Glutamatergic neuron (in vitro differentiated cells): ENCODE measurements at regions not wholly inside any gene's neighbourhood (a gene's known extent, or its start where the extent isn't known, plus 50 kb on each side); places are given as distances from the start of the nearest gene placed in this dataset.

Experiments used
- DNase-seq: peaks from one replicate; pipeline ENCODE4 v3.0.0; 2022
- H3K27ac Mint-ChIP-seq: one replicate; pipeline ENCODE4 v1.8.0; 2020; ENCODE audit warnings: mild to moderate bottlenecking, mixed read lengths, inconsistent platforms; ENCODE audit not compliant: unreplicated experiment
- H3K27me3 Mint-ChIP-seq: one replicate; pipeline ENCODE4 v1.8.0; 2020; ENCODE audit warnings: mild to moderate bottlenecking, moderate library complexity, mixed read lengths, inconsistent platforms; ENCODE audit not compliant: unreplicated experiment
- H3K36me3 Mint-ChIP-seq: one replicate; pipeline ENCODE4 v1.8.0; 2020; ENCODE audit warnings: mild to moderate bottlenecking, mixed read lengths, inconsistent platforms; ENCODE audit not compliant: unreplicated experiment
- H3K4me1 Mint-ChIP-seq: one replicate; pipeline ENCODE4 v1.8.0; 2020; ENCODE audit warnings: mild to moderate bottlenecking, low read depth, mixed read lengths, inconsistent platforms; ENCODE audit not compliant: unreplicated experiment
- H3K4me3 Mint-ChIP-seq: one replicate; pipeline ENCODE4 v1.8.0; 2020; ENCODE audit warnings: mild to moderate bottlenecking, mixed read lengths, inconsistent platforms; ENCODE audit not compliant: unreplicated experiment
- H3K9me3 Mint-ChIP-seq: one replicate; pipeline ENCODE4 v1.8.0; 2020; ENCODE audit warnings: mild to moderate bottlenecking, moderate library complexity, mixed read lengths, inconsistent platforms; ENCODE audit not compliant: unreplicated experiment
- CTCF ChIP-seq: fragments of 200-600 bp; sonication (generic); IDR thresholded peaks from one replicate; pipeline ENCODE4 v1.5.0; 2021; ENCODE audit not compliant: partially characterized antibody, unreplicated experiment

GRCh38 chr18:78133729-78134128 is 845.9 kb upstream of the SALL3 start:
- Mint-ChIP-seq H3K27me3 (no peaks in the 10 kb centered on the region), H3K4me1 (peaks cover 4% of the 10 kb centered on the region), H3K9me3 (peaks cover 2% of the 10 kb centered on the region), H3K27ac (no peak overlapping the region), H3K36me3 (no peaks in the 10 kb centered on the region), H3K4me3 (no peak overlapping the region)
- DNase-seq: no peak
- no peak for TF ChIP-seq CTCF

GRCh38 chr18:78136986-78137385 is 842.6 kb upstream of the SALL3 start:
- Mint-ChIP-seq H3K4me1 (peaks cover 4% of the 10 kb centered on the region), H3K36me3 (no peaks in the 10 kb centered on the region), H3K4me3 (no peak overlapping the region), H3K9me3 (peaks cover 2% of the 10 kb centered on the region), H3K27me3 (no peaks in the 10 kb centered on the region), H3K27ac (no peak overlapping the region)
- TF ChIP-seq CTCF: no peak
- no peak for DNase-seq

GRCh38 chr18:78138983-78139496 is 840.6 kb upstream of the SALL3 start:
- H3K36me3 Mint-ChIP-seq: no peaks in the 10 kb centered on the region
- H3K4me1 Mint-ChIP-seq: peaks cover 4% of the 10 kb centered on the region
- no peak for TF ChIP-seq CTCF
- no peaks in the 10 kb centered on the region for H3K27me3 Mint-ChIP-seq
- DNase-seq: no peak
- no peak overlapping the region for H3K27ac Mint-ChIP-seq
- H3K9me3 Mint-ChIP-seq: peaks cover 2% of the 10 kb centered on the region
- no peak overlapping the region for H3K4me3 Mint-ChIP-seq

- no peak overlapping the region for H3K4me3 Mint-ChIP-seq
- H3K4me1 Mint-ChIP-seq: peaks cover 4% of the 10 kb centered on the region
- H3K27me3 Mint-ChIP-seq: no peaks in the 10 kb centered on the region
- DNase-seq: no peak
- no peak for TF ChIP-seq CTCF
- peaks cover 2% of the 10 kb centered on the region for H3K9me3 Mint-ChIP-seq
- no peak overlapping the region for H3K27ac Mint-ChIP-seq
- H3K36me3 Mint-ChIP-seq: no peaks in the 10 kb centered on the region
These were observed 839.3 kb upstream of the SALL3 start for GRCh38 chr18:78140294-78140693.

GRCh38 chr18:78144669-78145068 is 834.9 kb upstream of the SALL3 start:
- TF ChIP-seq CTCF: no peak
- no peak overlapping the region for H3K27ac Mint-ChIP-seq
- H3K4me3 Mint-ChIP-seq: no peak overlapping the region
- peaks cover 5% of the 10 kb centered on the region for H3K36me3 Mint-ChIP-seq
- H3K9me3 Mint-ChIP-seq: no peaks in the 10 kb centered on the region
- no peaks in the 10 kb centered on the region for H3K4me1 Mint-ChIP-seq
- H3K27me3 Mint-ChIP-seq: no peaks in the 10 kb centered on the region
- no peak for DNase-seq
